ENCODE measurements at regions not wholly inside any gene's neighbourhood (a gene's known extent, or its start where the extent isn't known, plus 50 kb on each side); places are given as distances from the start of the nearest gene placed in this dataset.

- no peak for DNase-seq (ENCODE audit: low read depth)
- no peak overlapping the region for H3K4me3 ChIP-seq (ENCODE audit: control insufficient read depth, low read depth, low read length)
- no peak for TF ChIP-seq CTCF (conservative IDR thresholded peaks at IDR 0.05; ENCODE audit: control insufficient read depth, insufficient read depth, low read depth, low read length)
Observed at GRCh38 chr11:16610738-16611388, 127.6 kb upstream of the C11orf58 start.

DNA sequence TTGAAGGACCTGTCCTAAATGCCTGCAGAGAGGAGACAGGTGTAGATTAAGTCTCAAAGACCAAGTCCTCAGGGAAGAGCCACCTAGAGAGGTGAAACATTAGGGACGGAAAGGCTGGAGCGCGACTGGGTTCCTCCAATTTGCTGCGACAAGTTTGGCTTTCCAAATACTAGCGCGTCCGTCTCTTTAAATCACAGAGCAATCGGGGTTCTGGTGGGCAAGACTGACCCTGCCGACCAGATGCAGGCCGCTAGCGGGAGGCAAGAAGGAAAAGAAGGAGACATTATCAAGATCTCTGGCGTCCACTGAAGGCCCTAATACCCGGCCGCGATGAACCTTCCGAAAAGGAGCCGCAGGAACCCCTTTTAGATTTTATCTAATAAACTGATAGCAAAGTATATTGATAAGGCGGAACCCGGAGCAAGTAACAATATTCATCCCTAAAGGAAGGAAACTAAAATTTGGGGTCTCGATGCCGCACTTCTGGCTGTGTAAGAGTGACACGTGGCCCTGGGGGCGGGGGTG is 128.2 kb upstream of the C11orf58 start:
- DNase-seq (ENCODE audit: low read depth) = no peak
- TF ChIP-seq CTCF (conservative IDR thresholded peaks at IDR 0.05; ENCODE audit: control insufficient read depth, insufficient read depth, low read depth, low read length) = no peak
- no peak overlapping the region for H3K4me3 ChIP-seq (ENCODE audit: control insufficient read depth, low read depth, low read length)

DNA sequence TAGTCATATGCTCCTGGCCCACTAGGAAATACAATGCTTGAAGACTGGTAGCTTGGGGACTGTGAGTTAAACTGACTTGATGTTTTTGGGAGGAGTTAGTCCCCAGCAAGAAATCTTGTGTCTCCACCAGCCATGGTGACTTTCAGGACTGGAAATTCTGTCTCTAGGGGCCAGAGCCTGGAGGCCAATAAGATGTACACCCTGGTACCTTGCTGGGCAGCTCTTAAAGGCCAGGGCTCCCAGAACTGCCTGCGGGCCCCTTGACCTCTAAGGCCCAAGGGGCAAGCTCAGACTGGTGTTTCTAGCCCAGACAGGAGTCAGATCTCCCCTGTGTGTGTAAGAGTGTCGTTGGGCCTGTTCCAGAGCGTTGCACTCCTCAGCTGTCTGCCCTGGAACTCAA is 128.7 kb upstream of the C11orf58 start:
- H3K4me3 ChIP-seq (ENCODE audit: control insufficient read depth, low read depth, low read length) = no peak overlapping the region
- no peak for DNase-seq (ENCODE audit: low read depth)
- no peak for TF ChIP-seq CTCF (conservative IDR thresholded peaks at IDR 0.05; ENCODE audit: control insufficient read depth, insufficient read depth, low read depth, low read length)

DNA sequence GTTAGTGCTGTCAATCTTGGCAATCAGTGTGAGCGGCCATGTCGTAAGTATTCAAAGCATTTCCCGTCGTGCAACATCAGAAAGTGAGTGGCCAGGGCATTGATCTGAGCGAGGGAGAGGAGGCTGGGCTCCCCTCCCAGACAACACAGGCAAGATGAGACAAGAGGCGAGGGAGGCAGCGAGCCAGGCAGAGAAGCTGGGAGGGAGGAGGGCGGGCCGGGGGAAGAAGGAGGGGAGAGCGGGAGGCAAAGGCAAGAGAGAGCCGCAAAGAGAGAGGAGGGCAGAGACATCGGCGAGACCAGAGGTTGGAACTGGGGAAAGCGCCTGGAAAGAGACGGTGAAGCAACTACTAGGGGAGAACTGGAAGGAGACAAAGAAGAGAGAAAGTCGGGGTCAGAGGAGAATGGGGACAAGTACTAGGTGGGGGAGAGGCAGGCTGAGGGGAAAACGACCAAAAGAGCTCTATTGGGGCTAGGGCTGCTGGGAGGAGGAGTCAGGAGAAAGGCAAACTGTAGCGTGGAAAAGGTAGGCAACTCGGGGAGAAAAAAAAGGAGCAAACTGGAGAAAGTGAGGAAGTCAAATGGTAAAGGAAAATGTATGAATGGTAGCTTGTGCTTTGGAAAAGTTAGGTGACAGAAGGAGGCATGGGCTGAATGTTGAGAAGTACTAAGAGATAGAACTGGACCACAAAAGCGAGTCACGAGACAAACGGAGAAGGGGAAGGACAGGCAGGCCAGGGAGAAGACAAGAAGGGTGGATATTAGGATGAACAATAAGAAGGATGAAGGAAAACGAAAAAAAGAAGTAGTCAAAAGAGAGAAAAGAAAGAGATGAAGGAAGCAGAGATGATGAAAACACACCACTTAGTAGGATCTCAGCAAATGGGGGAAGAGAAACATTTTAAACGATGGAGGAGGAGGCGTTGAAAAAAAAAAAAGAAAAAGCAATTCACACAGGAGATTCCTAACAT is 130.5 kb upstream of the C11orf58 start:
- DNase-seq (ENCODE audit: low read depth) = no peak
- H3K4me3 ChIP-seq (ENCODE audit: control insufficient read depth, low read depth, low read length) = no peak overlapping the region
- no peak for TF ChIP-seq CTCF (conservative IDR thresholded peaks at IDR 0.05; ENCODE audit: control insufficient read depth, insufficient read depth, low read depth, low read length)

- DNase-seq (ENCODE audit: low read depth) = no peak
- no peak overlapping the region for H3K4me3 ChIP-seq (ENCODE audit: control insufficient read depth, low read depth, low read length)
- TF ChIP-seq CTCF (conservative IDR thresholded peaks at IDR 0.05; ENCODE audit: control insufficient read depth, insufficient read depth, low read depth, low read length) = no peak
Observed at GRCh38 chr11:16606784-16607674, 131.4 kb upstream of the C11orf58 start.

Data from fibroblast of mammary gland (primary cell).